ENCODE measurements at regions not wholly inside any gene's neighbourhood (a gene's known extent, or its start where the extent isn't known, plus 50 kb on each side); places are given as distances from the start of the nearest gene placed in this dataset.

DNA sequence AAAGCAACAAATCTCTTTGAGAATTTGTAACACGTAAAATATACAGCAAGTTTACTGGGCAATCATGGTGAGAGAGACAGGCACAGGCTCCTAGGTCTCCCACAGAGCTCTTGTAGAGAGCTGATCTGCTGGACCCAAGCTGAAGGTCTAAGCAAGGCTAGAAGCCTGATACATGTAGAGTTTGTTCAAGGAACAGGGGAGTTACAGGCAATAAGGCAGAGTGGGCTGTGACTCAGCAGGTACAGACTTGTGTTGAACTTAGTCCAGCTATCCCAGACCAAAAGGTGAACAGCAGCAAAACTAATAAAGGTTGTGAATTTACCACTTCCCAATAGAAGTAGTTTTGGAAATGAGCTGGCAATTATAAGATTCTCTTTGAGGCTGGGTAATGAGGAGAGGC, 273.6 kb downstream of the GRIN2B start:
- Histone ChIP-seq H3K36me3 (ENCODE audit: control insufficient read depth in 4 of 4, insufficient read depth in 3 of 4, low read depth in 1 of 4, low read length in 3 of 4) (no peaks in the 10 kb centered on the region), H3K9ac (ENCODE audit: low read depth in 1 of 2, low read length in 2 of 2) (no peak overlapping the region), H3K4me1 (ENCODE audit: control insufficient read depth in 4 of 4, insufficient read depth in 4 of 4, low read length in 3 of 4) (no peaks in the 10 kb centered on the region), H3K27ac (ENCODE audit: low read depth in 1 of 2, low read length in 2 of 2) (no peak overlapping the region), H3K9me3 (ENCODE audit: control insufficient read depth in 4 of 4, low read length in 3 of 4) (no peaks in the 10 kb centered on the region), H3K27me3 (ENCODE audit: control insufficient read depth in 4 of 4, insufficient read depth in 4 of 4, low read length in 3 of 4) (peaks cover 0 to 6% (median 0%) of the 10 kb centered on the region in 4 donors), H3K4me3 (ENCODE audit: low read depth in 1 of 3, low read length in 3 of 3) (no peak overlapping the region)
- 86% methylated on average over 1 of the region's 1 CpG for WGBS
- TF ChIP-seq, protein P1, sequence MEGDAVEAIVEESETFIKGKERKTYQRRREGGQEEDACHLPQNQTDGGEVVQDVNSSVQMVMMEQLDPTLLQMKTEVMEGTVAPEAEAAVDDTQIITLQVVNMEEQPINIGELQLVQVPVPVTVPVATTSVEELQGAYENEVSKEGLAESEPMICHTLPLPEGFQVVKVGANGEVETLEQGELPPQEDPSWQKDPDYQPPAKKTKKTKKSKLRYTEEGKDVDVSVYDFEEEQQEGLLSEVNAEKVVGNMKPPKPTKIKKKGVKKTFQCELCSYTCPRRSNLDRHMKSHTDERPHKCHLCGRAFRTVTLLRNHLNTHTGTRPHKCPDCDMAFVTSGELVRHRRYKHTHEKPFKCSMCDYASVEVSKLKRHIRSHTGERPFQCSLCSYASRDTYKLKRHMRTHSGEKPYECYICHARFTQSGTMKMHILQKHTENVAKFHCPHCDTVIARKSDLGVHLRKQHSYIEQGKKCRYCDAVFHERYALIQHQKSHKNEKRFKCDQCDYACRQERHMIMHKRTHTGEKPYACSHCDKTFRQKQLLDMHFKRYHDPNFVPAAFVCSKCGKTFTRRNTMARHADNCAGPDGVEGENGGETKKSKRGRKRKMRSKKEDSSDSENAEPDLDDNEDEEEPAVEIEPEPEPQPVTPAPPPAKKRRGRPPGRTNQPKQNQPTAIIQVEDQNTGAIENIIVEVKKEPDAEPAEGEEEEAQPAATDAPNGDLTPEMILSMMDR (IDR thresholded peaks at IDR 0.05; ENCODE audit: low read depth, low read length, missing input control): no peak
- TF ChIP-seq, protein P2, sequence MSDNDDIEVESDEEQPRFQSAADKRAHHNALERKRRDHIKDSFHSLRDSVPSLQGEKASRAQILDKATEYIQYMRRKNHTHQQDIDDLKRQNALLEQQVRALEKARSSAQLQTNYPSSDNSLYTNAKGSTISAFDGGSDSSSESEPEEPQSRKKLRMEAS (IDR thresholded peaks at IDR 0.05): no peak
- no peak for TF ChIP-seq HNF4G (IDR thresholded peaks at IDR 0.05)
- TF ChIP-seq NR2F2 (IDR thresholded peaks at IDR 0.05): no peak
- no peak for TF ChIP-seq HNF4A (conservative IDR thresholded peaks at IDR 0.05)
- TF ChIP-seq, protein P3, sequence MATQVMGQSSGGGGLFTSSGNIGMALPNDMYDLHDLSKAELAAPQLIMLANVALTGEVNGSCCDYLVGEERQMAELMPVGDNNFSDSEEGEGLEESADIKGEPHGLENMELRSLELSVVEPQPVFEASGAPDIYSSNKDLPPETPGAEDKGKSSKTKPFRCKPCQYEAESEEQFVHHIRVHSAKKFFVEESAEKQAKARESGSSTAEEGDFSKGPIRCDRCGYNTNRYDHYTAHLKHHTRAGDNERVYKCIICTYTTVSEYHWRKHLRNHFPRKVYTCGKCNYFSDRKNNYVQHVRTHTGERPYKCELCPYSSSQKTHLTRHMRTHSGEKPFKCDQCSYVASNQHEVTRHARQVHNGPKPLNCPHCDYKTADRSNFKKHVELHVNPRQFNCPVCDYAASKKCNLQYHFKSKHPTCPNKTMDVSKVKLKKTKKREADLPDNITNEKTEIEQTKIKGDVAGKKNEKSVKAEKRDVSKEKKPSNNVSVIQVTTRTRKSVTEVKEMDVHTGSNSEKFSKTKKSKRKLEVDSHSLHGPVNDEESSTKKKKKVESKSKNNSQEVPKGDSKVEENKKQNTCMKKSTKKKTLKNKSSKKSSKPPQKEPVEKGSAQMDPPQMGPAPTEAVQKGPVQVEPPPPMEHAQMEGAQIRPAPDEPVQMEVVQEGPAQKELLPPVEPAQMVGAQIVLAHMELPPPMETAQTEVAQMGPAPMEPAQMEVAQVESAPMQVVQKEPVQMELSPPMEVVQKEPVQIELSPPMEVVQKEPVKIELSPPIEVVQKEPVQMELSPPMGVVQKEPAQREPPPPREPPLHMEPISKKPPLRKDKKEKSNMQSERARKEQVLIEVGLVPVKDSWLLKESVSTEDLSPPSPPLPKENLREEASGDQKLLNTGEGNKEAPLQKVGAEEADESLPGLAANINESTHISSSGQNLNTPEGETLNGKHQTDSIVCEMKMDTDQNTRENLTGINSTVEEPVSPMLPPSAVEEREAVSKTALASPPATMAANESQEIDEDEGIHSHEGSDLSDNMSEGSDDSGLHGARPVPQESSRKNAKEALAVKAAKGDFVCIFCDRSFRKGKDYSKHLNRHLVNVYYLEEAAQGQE (IDR thresholded peaks at IDR 0.05): no peak
- no peak for TF ChIP-seq JUND (IDR thresholded peaks at IDR 0.05)
- TF ChIP-seq YY1 (IDR thresholded peaks at IDR 0.05): no peak
- TF ChIP-seq RXRA (IDR thresholded peaks at IDR 0.05): no peak
- no peak for TF ChIP-seq GABPA (IDR thresholded peaks at IDR 0.05 in 1 of 2, conservative IDR thresholded peaks at IDR 0.05 in 1 of 2)
- no peak for TF ChIP-seq FOXA1 (IDR thresholded peaks at IDR 0.05)
- TF ChIP-seq, protein P4, sequence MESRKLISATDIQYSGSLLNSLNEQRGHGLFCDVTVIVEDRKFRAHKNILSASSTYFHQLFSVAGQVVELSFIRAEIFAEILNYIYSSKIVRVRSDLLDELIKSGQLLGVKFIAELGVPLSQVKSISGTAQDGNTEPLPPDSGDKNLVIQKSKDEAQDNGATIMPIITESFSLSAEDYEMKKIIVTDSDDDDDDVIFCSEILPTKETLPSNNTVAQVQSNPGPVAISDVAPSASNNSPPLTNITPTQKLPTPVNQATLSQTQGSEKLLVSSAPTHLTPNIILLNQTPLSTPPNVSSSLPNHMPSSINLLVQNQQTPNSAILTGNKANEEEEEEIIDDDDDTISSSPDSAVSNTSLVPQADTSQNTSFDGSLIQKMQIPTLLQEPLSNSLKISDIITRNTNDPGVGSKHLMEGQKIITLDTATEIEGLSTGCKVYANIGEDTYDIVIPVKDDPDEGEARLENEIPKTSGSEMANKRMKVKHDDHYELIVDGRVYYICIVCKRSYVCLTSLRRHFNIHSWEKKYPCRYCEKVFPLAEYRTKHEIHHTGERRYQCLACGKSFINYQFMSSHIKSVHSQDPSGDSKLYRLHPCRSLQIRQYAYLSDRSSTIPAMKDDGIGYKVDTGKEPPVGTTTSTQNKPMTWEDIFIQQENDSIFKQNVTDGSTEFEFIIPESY (IDR thresholded peaks at IDR 0.05): no peak
- TF ChIP-seq SP1 (IDR thresholded peaks at IDR 0.05): no peak
- TF ChIP-seq, protein P5, sequence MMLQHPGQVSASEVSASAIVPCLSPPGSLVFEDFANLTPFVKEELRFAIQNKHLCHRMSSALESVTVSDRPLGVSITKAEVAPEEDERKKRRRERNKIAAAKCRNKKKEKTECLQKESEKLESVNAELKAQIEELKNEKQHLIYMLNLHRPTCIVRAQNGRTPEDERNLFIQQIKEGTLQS (IDR thresholded peaks at IDR 0.05): no peak
- no peak for TF ChIP-seq EGR1 (IDR thresholded peaks at IDR 0.05; ENCODE audit: low read depth in 2 of 2)
- no peak for DNase-seq (ENCODE audit: low spot score)

DNA sequence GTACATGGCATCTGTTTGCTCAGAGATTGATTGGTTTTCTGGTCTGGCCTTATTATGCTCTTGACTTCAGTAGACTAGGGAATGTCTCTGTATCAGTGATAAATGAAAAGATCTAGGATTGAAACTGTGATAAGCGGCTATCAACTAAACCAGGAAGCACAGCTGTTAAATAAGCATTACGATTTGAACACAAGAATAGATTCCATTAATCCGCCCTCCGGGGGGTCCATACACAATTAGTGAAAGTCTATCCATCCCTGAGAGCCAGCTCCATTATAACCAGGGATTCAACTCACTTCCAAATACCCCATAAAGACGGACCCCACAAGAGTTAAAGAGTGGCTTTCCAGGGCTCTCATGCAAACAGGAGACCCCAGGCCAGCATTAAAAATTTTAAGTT, 279.0 kb downstream of the GRIN2B start:
- 52% methylated on average over 5 of the region's 5 CpGs for WGBS
- H3K4me3 ChIP-seq (ENCODE audit: low read depth in 1 of 3, low read length in 3 of 3): no peak overlapping the region
- H3K9ac ChIP-seq (ENCODE audit: low read depth in 1 of 2, low read length in 2 of 2): no peak overlapping the region
- no peak overlapping the region for H3K27ac ChIP-seq (ENCODE audit: low read depth in 1 of 2, low read length in 2 of 2)
- H3K36me3 ChIP-seq (ENCODE audit: control insufficient read depth in 4 of 4, insufficient read depth in 3 of 4, low read depth in 1 of 4, low read length in 3 of 4): no peaks in the 10 kb centered on the region
- H3K9me3 ChIP-seq (ENCODE audit: control insufficient read depth in 4 of 4, low read length in 3 of 4): no peaks in the 10 kb centered on the region
- TF ChIP-seq, protein P5 (IDR thresholded peaks at IDR 0.05): no peak
- no peak for TF ChIP-seq TAF1 (conservative IDR thresholded peaks at IDR 0.05)
- no peak for TF ChIP-seq FOXA2 (IDR thresholded peaks at IDR 0.05)
- TF ChIP-seq NR2F2 (IDR thresholded peaks at IDR 0.05): no peak
- TF ChIP-seq HNF4G (IDR thresholded peaks at IDR 0.05): no peak
- TF ChIP-seq, protein P3 (IDR thresholded peaks at IDR 0.05): no peak
- no peak for TF ChIP-seq GABPA (IDR thresholded peaks at IDR 0.05 in 1 of 2, conservative IDR thresholded peaks at IDR 0.05 in 1 of 2)
- no peak for TF ChIP-seq RAD21 (IDR thresholded peaks at IDR 0.05)
- TF ChIP-seq HNF4A (conservative IDR thresholded peaks at IDR 0.05): no peak
- TF ChIP-seq EGR1 (IDR thresholded peaks at IDR 0.05; ENCODE audit: low read depth in 2 of 2): no peak
- DNase-seq (ENCODE audit: low spot score): no peak
- H3K27me3 ChIP-seq (ENCODE audit: control insufficient read depth in 4 of 4, insufficient read depth in 4 of 4, low read length in 3 of 4): no peaks in the 10 kb centered on the region
- H3K4me1 ChIP-seq (ENCODE audit: control insufficient read depth in 4 of 4, insufficient read depth in 4 of 4, low read length in 3 of 4): no peaks in the 10 kb centered on the region

All from liver (tissue), 8 donors.